ENCODE measurements at regions not wholly inside any gene's neighbourhood (a gene's known extent, or its start where the extent isn't known, plus 50 kb on each side); places are given as distances from the start of the nearest gene placed in this dataset.

DNA sequence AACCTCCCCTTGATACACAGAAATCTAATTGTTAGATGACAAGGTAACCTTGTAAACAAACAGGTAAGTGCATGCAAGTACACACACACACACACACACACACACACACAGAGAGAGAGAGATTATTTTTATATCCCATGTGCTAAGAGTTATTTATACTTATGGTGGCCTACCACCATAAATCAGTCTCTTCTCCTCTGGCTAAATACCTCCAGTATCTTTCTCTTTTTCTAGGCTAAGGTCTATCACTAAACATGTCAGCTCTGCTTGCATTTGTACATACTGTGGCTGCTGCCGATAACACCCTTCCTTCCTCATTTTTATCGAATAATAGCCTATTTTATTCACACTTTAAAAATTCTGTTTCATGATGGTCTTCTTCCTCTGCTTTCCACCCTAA is 172.4 kb downstream of the CNTN3 start:
- no peak overlapping the region for H3K4me2 ChIP-seq (ENCODE audit: low read depth, low read length, poor library complexity, severe bottlenecking)
- DNase-seq: no peak
- H3K9me2 ChIP-seq (replicated peaks; ENCODE audit: insufficient read depth, low read length): no peaks in the 10 kb centered on the region
- H4K20me1 ChIP-seq (ENCODE audit: insufficient read depth, low read depth, low read length): no peaks in the 10 kb centered on the region
- H3K4me1 ChIP-seq (ENCODE audit: low read length): no peaks in the 10 kb centered on the region
- H2AFZ ChIP-seq (ENCODE audit: low read length): no peak overlapping the region
- no peaks in the 10 kb centered on the region for H3K9me3 ChIP-seq (ENCODE audit: low read length)
- H3K79me2 ChIP-seq (ENCODE audit: low read length): no peaks in the 10 kb centered on the region
- H3K27me3 ChIP-seq (ENCODE audit: low read length): no peaks in the 10 kb centered on the region
- no peak overlapping the region for H3K9ac ChIP-seq (ENCODE audit: low read length)
- H3K4me3 ChIP-seq (ENCODE audit: low read length): no peak overlapping the region
- no peak overlapping the region for H3K27ac ChIP-seq (ENCODE audit: low read length)
- H3K36me3 ChIP-seq (ENCODE audit: insufficient read depth, low read length): no peaks in the 10 kb centered on the region

DNA sequence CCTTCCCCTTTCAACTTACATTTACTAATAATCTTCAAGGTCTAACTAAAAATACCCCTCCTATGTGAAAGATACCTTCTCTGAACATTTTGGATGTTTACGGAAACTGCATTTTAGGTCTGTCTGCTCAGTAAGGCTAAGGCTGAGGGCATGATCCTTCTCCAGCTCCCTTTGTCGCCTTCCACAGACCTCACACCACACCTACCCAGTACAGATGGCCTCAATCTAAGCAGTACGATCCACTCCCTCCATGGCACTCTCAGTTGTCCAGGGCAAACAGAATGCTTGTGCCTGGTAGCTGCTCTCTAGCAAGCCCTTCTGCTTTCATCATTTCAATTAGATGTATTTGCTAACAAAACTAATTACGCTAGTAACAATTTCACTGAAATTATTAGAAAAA is 178.3 kb downstream of the CNTN3 start:
- H3K4me2 ChIP-seq (ENCODE audit: low read depth, low read length, poor library complexity, severe bottlenecking): no peak overlapping the region
- no peaks in the 10 kb centered on the region for H3K9me3 ChIP-seq (ENCODE audit: low read length)
- no peak overlapping the region for H3K27ac ChIP-seq (ENCODE audit: low read length)
- no peak for DNase-seq
- H3K4me3 ChIP-seq (ENCODE audit: low read length): no peak overlapping the region
- no peaks in the 10 kb centered on the region for H3K36me3 ChIP-seq (ENCODE audit: insufficient read depth, low read length)
- no peaks in the 10 kb centered on the region for H4K20me1 ChIP-seq (ENCODE audit: insufficient read depth, low read depth, low read length)
- H3K9ac ChIP-seq (ENCODE audit: low read length): no peak overlapping the region
- no peaks in the 10 kb centered on the region for H3K79me2 ChIP-seq (ENCODE audit: low read length)
- H2AFZ ChIP-seq (ENCODE audit: low read length): no peak overlapping the region
- H3K9me2 ChIP-seq (replicated peaks; ENCODE audit: insufficient read depth, low read length): no peaks in the 10 kb centered on the region; the same call in 1 of the 2 replicates
- no peaks in the 10 kb centered on the region for H3K4me1 ChIP-seq (ENCODE audit: low read length)
- no peaks in the 10 kb centered on the region for H3K27me3 ChIP-seq (ENCODE audit: low read length)

DNA sequence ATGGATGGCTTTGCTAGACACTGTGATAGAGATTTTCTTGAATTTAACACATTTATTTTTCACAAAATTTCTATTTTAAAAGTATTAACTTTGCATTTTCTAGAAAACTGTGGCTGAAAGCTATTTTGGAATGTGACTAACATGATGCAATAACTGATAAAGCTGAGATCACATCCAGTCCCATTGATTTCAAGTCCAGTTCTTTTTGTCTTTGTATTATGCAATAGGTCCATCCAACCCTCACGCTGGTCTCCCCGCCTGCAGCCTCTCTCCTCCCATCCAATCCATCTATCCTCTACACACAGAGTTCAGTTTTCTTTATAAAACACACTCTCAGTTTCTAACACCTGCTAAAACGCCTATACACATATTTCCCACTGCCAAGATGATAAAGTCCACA is 178.8 kb downstream of the CNTN3 start:
- no peak overlapping the region for H3K4me3 ChIP-seq (ENCODE audit: low read length)
- no peak for DNase-seq

DNA sequence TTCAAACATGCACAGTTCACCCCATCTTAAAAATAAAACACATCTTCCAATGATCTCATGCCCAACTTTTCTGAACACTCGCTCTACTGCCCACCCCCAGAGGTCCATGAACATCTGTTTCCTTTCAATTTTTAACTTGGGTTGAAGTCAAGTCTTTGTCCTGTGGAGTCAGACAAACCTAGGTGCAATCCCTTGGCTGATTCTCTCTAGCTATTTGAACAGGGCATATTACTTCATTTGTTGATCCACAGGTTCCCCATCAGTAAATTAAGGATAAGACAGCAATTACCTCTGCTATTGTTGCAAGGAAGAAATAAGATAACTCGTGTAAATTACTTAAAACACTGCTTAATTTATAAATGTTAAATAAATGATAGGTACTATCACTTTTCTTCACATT is 180.1 kb downstream of the CNTN3 start:
- no peak for DNase-seq
- no peak overlapping the region for H3K4me2 ChIP-seq (ENCODE audit: low read depth, low read length, poor library complexity, severe bottlenecking)
- H3K9me2 ChIP-seq (replicated peaks; ENCODE audit: insufficient read depth, low read length): no peaks in the 10 kb centered on the region; the same call in 1 of the 2 replicates
- no peak overlapping the region for H3K4me3 ChIP-seq (ENCODE audit: low read length)
- H2AFZ ChIP-seq (ENCODE audit: low read length): no peak overlapping the region
- H4K20me1 ChIP-seq (ENCODE audit: insufficient read depth, low read depth, low read length): no peaks in the 10 kb centered on the region
- H3K9me3 ChIP-seq (ENCODE audit: low read length): no peaks in the 10 kb centered on the region
- H3K27me3 ChIP-seq (ENCODE audit: low read length): no peaks in the 10 kb centered on the region
- H3K79me2 ChIP-seq (ENCODE audit: low read length): no peaks in the 10 kb centered on the region
- no peaks in the 10 kb centered on the region for H3K4me1 ChIP-seq (ENCODE audit: low read length)
- no peaks in the 10 kb centered on the region for H3K36me3 ChIP-seq (ENCODE audit: insufficient read depth, low read length)
- no peak overlapping the region for H3K9ac ChIP-seq (ENCODE audit: low read length)
- H3K27ac ChIP-seq (ENCODE audit: low read length): no peak overlapping the region

More for the DNA sequence above, 178.8 kb downstream of the CNTN3 start:
- no peak overlapping the region for H3K9ac ChIP-seq (ENCODE audit: low read length)
- H3K4me1 ChIP-seq (ENCODE audit: low read length): no peaks in the 10 kb centered on the region
- H3K27me3 ChIP-seq (ENCODE audit: low read length): no peaks in the 10 kb centered on the region
- no peak overlapping the region for H2AFZ ChIP-seq (ENCODE audit: low read length)
- no peak overlapping the region for H3K4me2 ChIP-seq (ENCODE audit: low read depth, low read length, poor library complexity, severe bottlenecking)
- no peaks in the 10 kb centered on the region for H4K20me1 ChIP-seq (ENCODE audit: insufficient read depth, low read depth, low read length)
- H3K79me2 ChIP-seq (ENCODE audit: low read length): no peaks in the 10 kb centered on the region
- no peaks in the 10 kb centered on the region for H3K9me3 ChIP-seq (ENCODE audit: low read length)
- H3K27ac ChIP-seq (ENCODE audit: low read length): no peak overlapping the region
- H3K9me2 ChIP-seq (replicated peaks; ENCODE audit: insufficient read depth, low read length): no peaks in the 10 kb centered on the region; the same call in 1 of the 2 replicates
- no peaks in the 10 kb centered on the region for H3K36me3 ChIP-seq (ENCODE audit: insufficient read depth, low read length)

GRCh38 chr3:74426571-74426970 is 187.9 kb downstream of the CNTN3 start:
- DNase-seq: no peak

DNA sequence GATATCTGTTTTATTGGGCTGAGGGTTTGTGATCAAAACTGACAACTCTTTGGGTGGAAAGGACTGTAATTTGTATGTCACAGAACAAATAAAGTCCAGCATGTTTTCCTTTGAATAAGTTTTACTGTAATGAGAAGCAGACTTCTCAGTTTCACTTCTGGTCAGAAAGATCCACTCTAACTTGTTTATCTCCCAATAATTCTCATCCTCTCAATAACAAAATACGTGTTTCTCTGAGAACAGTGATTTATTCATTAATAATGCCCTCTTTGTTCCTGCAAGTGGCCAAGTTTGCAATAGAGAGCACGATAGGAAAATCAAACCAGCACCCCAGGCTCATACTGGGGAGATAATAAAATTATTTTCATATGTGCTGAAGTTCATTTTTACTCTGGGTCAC is 190.6 kb downstream of the CNTN3 start:
- Histone ChIP-seq H3K27ac (ENCODE audit: low read length) (no peak overlapping the region), H2AFZ (ENCODE audit: low read length) (no peak overlapping the region), H4K20me1 (ENCODE audit: insufficient read depth, low read depth, low read length) (no peaks in the 10 kb centered on the region), H3K27me3 (ENCODE audit: low read length) (no peaks in the 10 kb centered on the region), H3K9me2 (replicated peaks; ENCODE audit: insufficient read depth, low read length) (no peaks in the 10 kb centered on the region), H3K79me2 (ENCODE audit: low read length) (no peaks in the 10 kb centered on the region), H3K4me2 (ENCODE audit: low read depth, low read length, poor library complexity, severe bottlenecking) (no peak overlapping the region), H3K4me1 (ENCODE audit: low read length) (no peaks in the 10 kb centered on the region), H3K9me3 (ENCODE audit: low read length) (no peaks in the 10 kb centered on the region), H3K9ac (ENCODE audit: low read length) (no peak overlapping the region), H3K36me3 (ENCODE audit: insufficient read depth, low read length) (no peaks in the 10 kb centered on the region), H3K4me3 (ENCODE audit: low read length) (no peak overlapping the region)
- DNase-seq: no peak

More at GRCh38 chr3:74426571-74426970, 187.9 kb downstream of the CNTN3 start:
- H3K79me2 ChIP-seq (ENCODE audit: low read length): no peaks in the 10 kb centered on the region
- no peak overlapping the region for H3K27ac ChIP-seq (ENCODE audit: low read length)
- no peaks in the 10 kb centered on the region for H3K4me1 ChIP-seq (ENCODE audit: low read length)
- H3K27me3 ChIP-seq (ENCODE audit: low read length): no peaks in the 10 kb centered on the region
- H3K9me3 ChIP-seq (ENCODE audit: low read length): no peaks in the 10 kb centered on the region
- no peak overlapping the region for H3K9ac ChIP-seq (ENCODE audit: low read length)
- no peak overlapping the region for H2AFZ ChIP-seq (ENCODE audit: low read length)
- no peaks in the 10 kb centered on the region for H3K9me2 ChIP-seq (replicated peaks; ENCODE audit: insufficient read depth, low read length)
- H4K20me1 ChIP-seq (ENCODE audit: insufficient read depth, low read depth, low read length): no peaks in the 10 kb centered on the region
- H3K4me3 ChIP-seq (ENCODE audit: low read length): no peak overlapping the region
- no peak overlapping the region for H3K4me2 ChIP-seq (ENCODE audit: low read depth, low read length, poor library complexity, severe bottlenecking)
- no peaks in the 10 kb centered on the region for H3K36me3 ChIP-seq (ENCODE audit: insufficient read depth, low read length)

DNA sequence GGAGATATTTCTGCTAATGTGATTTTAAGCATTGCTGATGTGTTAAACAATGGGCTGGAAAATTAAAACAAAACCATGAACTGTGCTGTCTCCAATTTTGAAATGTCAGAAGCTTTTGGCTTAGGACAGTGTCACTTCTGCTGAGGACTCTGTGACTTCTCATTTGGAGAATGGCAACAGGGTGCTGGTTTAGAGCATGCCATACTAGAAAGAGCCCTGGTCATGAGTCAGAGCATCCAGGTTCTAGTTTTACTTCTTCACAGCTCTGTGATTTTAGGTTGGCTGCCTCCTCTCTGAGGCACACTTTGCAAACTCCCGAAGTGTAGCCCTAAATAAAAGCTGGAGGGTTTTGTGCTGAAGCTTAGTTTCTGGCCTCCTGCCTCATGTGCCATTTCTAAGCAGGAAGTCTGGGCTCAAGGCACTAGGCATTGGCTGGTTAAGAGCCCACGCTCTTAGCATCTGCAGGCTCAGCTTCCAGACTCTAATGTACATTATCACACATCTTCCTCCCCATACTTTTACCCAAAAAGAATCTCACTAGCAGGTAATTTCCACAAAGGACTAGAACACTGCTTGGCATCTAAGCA is 193.8 kb downstream of the CNTN3 start:
- H2AFZ ChIP-seq (ENCODE audit: low read length): no peak overlapping the region
- H4K20me1 ChIP-seq (ENCODE audit: insufficient read depth, low read depth, low read length): no peaks in the 10 kb centered on the region
- no peak for DNase-seq
- no peaks in the 10 kb centered on the region for H3K79me2 ChIP-seq (ENCODE audit: low read length)
- no peak overlapping the region for H3K4me2 ChIP-seq (ENCODE audit: low read depth, low read length, poor library complexity, severe bottlenecking)
- H3K9me2 ChIP-seq (replicated peaks; ENCODE audit: insufficient read depth, low read length): no peaks in the 10 kb centered on the region
- H3K9me3 ChIP-seq (ENCODE audit: low read length): no peaks in the 10 kb centered on the region
- no peak overlapping the region for H3K9ac ChIP-seq (ENCODE audit: low read length)
- H3K4me1 ChIP-seq (ENCODE audit: low read length): no peaks in the 10 kb centered on the region
- H3K36me3 ChIP-seq (ENCODE audit: insufficient read depth, low read length): no peaks in the 10 kb centered on the region
- H3K27ac ChIP-seq (ENCODE audit: low read length): no peak overlapping the region
- H3K27me3 ChIP-seq (ENCODE audit: low read length): no peaks in the 10 kb centered on the region
- no peak overlapping the region for H3K4me3 ChIP-seq (ENCODE audit: low read length)

GRCh38 chr3:74415731-74416130 is 198.7 kb downstream of the CNTN3 start:
- H3K27ac ChIP-seq (ENCODE audit: low read length): no peak overlapping the region
- H3K9me3 ChIP-seq (ENCODE audit: low read length): peaks cover 3% of the 10 kb centered on the region
- H2AFZ ChIP-seq (ENCODE audit: low read length): no peak overlapping the region
- H3K4me2 ChIP-seq (ENCODE audit: low read depth, low read length, poor library complexity, severe bottlenecking): no peak overlapping the region
- no peaks in the 10 kb centered on the region for H3K27me3 ChIP-seq (ENCODE audit: low read length)
- no peak for DNase-seq
- H3K79me2 ChIP-seq (ENCODE audit: low read length): no peaks in the 10 kb centered on the region
- H3K4me1 ChIP-seq (ENCODE audit: low read length): no peaks in the 10 kb centered on the region
- H3K9me2 ChIP-seq (replicated peaks; ENCODE audit: insufficient read depth, low read length): 0 out of 2 replicates have a peak, but pooled peaks cover 4% of the 10 kb centered on the region
- no peaks in the 10 kb centered on the region for H4K20me1 ChIP-seq (ENCODE audit: insufficient read depth, low read depth, low read length)
- H3K4me3 ChIP-seq (ENCODE audit: low read length): no peak overlapping the region
- H3K9ac ChIP-seq (ENCODE audit: low read length): no peak overlapping the region
- H3K36me3 ChIP-seq (ENCODE audit: insufficient read depth, low read length): no peaks in the 10 kb centered on the region
